ENCODE measurements at regions not wholly inside any gene's neighbourhood (a gene's known extent, or its start where the extent isn't known, plus 50 kb on each side); places are given as distances from the start of the nearest gene placed in this dataset.

DNA sequence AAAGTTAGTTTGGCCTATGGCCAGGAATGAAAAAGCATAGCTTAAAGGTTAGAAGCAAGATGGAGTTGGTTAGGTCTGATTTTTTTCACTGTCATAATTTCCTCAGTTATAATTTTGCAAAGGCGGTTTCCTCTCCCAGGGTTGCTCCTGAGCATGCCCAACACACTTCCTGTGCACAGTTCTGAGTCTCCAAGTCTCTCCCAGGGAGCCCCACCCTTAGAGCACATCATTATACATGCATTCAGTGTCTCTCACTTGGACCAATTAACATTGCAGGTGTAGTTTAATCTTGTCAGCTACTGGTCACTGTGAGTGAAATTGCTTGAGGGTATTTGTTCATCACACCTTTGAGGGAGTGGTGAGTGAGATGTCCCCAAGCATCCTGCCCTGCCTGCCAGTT, 96.0 kb upstream of the ATP10A start:
- DNase-seq (ENCODE audit: low spot score): no peak

DNA sequence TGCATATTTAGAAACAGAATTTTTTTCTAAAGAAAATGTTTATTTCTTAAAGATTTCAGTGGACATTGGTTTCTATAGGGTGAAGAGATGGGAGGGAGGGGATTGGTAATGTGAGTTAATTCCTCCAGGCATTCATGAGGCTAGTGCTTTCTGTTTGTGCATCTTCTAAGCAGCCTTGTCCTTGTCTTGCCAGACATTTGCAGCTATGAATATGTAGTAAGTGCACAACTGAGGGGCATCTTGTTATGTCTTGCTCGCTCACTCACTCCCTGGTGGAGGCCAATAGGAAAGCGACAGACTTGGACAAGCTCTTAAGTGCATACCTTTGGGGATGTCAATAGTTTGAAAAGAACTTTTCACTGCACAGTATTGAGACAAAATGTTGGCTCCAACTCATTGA, 92.5 kb upstream of the ATP10A start:
- no peak for DNase-seq (ENCODE audit: low spot score)

DNA sequence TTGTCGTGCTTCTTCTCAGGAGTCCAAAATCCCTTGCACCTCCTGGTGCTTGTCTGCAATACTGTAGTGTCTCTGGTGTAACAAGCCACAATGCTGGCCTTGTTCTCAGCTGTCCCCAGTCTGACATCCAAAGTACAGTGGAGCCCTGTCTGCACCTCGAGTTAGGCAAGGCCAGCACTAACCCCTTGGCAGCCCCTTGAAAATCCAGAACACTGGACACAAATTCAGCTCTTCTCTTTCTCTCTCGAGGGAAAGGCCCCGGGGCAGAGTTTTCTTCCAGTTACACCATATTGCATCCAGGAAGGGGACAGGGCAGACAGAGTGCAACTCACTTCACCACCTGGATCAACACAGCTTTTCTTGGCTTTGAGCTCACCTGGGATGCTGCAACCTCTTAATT, 91.3 kb upstream of the ATP10A start:
- no peak for DNase-seq (ENCODE audit: low spot score)

DNA sequence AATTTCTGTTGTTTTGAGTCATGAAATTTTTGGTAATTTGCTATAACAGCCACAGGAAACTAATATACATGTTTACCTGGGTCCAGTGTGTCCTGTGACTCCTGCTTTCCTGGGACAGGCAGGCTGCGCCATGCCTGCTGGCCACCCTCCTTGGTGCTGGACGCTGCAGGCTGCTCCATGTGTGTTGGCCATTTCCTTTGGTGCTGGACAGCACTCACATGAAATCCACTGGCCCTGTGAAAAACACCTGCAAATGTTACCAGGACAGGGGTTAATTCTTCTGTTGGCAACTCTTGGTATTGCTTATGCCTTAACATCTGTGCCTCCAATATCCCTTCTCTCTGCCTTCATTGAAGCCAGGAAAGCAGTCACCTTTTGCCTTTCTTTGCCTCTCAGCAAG, 86.9 kb upstream of the ATP10A start:
- DNase-seq (ENCODE audit: low spot score): no peak

DNA sequence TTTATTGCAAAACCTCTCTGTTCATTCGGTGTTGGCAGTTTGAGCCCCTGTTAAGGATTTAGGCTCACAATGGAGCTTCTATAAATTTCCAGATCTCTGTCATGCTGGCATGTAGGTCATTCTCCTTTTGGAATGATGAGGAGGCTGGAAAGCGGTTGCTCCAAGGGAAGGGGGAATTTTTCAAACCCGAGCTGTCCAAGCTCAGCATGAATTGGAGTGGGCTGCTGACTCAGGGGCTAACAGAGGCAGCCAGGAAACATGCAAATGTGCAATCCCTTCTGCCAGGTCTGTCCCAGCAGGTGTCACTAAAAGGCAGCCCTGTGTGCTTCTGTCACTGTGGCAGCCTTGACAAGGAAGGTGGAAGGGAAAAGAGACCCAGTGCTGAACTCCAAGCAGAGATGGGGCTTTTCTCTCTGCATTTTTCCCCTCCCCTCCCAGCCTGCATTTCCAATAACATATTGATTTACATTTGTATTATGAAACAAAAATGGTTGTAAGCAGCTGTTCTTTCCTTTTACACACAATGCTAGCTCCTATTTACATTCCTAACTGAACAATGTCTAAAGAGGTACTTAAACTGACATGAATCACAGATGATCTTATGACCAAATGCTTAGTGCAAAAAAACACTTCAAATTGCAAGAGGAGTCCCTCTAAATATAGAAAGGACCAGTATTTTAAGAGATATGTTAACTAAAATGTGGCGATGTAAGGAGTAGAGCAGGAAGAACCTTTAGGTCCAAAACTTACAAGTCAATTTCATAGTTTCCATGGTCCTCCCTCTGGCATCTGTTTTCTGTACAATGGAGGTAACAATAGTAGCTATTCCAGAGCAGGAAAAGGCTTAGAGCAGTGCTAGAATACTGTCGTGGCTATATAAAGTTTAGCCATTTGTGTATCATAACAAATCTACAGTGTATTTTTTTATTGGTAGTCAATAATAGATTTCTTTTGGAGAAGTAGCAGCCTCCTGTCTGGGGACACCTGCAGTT, 84.5 kb upstream of the ATP10A start:
- peak; percentile 18 for DNase-seq (ENCODE audit: low spot score)

DNA sequence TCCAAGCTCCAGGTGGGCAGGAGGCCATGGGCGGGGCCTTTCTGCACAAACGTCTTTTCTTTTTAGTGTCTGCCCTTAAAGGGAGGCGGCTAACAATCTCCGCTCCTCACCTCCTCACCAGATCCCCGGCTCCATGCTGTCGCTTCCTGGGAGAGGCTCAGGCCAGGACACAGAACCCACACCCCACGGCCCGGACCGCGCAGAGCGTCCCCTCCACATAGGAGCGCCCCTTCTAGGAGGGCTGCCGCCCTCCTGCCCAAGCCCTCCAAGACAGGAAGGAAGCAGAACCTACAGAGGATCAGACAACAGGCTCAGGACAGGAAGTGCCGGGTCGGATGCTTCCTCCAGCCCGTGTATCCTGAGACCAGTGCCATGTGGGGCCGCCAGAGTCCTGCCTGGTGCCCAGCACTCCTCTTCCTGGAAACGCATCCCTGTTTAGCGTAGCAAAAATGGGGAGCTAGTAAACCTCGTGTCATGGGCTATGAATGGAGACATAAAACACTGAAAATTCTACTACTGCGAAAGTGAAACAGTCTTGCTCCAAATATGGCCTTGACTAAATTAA, 83.2 kb upstream of the ATP10A start:
- DNase-seq (ENCODE audit: low spot score): no peak

DNA sequence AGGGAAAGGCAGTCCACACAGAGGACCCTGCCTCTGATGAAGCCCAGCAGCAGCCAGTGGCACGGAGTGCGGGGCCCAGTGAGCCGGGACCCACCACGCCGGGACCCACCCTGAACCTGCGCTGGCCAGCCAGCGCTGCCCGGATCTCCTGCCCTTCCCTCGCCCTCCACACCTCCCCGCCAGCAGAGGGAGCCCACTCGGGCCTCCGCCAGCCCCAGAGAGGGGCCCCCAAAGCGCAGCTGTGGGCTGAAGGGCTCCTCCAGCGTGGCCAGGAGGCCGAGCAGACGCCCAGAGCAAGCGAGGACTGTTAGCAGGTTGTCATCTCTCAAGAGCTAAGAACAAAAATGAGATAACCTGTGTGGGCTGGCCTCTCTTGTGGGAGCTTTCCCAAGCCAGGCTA, 81.3 kb upstream of the ATP10A start:
- DNase-seq (ENCODE audit: low spot score): no peak

DNA sequence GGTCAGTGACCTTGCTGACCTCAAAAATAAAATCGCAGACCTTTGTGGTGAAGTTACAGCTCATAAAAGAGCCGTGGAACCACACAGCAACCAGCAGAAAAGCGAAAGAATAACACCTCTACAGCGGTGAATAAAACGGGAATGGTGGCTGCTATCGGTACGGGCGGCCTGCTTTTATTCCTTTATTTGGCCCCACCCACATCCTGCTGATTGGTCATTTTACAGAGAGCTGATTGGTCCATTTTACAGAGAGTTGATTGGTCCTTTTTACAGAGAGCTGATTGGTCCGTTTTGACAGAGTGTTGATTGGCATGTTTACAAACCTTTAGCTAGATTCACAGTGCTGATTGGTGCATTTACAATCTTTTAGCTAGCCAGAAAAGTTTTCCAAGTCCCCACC, 80.7 kb upstream of the ATP10A start:
- DNase-seq (ENCODE audit: low spot score): no peak

DNA sequence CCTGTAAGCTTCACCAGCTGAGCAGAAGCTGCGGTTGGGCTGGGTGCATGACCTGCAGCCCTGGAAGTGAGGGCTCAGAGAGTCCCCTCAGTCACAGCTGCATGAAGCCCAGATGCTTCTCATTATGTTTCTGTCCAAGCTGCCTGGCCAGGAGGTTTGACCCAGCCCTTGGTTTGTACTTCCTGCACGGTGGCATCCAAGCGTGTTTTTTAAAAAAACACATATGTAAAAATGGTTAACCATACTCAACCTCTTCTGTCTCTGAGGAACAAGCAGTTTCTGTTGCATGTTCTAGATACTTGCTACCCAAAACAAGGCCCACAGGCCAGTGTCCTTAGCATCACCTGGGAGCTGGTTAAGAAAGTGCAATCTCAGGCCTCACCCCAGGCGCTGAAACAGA, 76.0 kb upstream of the ATP10A start:
- DNase-seq (ENCODE audit: low spot score): no peak

DNA sequence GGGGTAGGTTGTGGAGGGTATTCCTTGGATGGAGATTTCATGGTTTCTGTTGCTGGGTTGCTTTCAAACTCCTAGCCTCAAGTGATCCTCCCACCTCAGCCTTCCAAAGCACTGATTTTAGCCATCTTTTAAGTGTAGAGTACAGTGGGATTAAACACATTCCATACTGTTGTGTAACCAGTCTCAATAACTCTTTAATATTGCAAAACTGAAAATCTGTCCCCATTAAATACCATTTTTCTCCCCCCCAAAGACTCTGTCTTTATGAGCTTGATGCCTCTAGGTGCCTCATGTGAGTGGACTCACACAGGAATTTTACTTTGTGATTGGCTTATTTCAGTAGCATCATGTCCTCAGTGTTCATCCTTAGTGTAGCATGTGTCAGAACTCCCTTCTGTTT, 74.7 kb upstream of the ATP10A start:
- no peak for DNase-seq (ENCODE audit: low spot score)

DNA sequence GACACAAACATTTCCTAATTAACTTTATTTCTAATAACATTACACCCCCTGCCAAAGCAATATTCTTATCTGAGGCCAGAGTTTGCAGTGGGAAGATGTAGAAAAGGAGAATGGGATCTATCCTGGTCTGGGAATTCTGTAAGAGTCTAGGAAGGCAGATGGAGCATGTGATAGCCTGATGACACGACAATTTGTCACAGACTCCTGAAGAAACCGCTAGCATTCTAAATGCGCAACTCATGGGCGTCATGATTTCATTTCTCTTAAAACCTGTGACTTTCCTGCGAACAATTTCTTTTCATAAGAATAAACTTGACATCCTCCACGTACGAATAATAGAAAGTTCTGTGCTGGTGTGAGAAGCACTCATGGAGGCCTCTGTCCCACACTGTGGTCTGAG, 72.9 kb upstream of the ATP10A start:
- no peak for DNase-seq (ENCODE audit: low spot score)

DNA sequence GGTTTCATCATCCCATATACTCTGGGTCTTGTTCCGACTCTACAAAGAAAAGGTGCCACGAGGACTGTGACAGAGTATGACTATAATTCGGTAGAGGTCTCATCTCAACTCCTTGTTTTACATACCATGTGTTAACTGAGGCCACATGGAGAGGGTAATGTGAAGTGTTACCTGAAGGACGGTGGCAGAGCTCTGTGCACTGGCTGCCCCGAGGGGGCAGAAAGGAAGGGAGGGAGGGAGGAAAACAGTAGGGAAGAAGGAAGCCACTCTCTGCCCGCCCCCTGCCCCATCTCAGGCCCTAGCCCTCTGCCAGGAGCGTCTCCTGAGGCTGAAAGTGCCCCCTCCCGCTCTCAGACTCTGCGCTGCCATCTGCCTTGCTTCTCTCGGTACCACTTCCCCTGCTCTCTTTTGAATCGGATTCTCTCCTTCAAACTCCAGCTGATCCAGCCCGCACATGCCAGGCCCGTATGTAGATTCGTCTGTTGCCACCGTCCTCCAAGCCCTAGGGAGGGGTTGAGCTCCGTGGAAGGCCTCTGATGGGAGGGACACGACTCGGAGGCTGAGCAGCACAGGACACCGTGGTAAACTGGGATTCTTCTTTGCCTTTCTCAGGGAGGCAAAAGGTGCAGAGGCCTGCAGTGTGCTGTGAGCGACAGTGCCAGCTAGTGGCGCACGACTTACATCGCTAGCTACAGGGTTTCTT, 70.5 kb upstream of the ATP10A start:
- DNase-seq (ENCODE audit: low spot score): peak; percentile 32

DNA sequence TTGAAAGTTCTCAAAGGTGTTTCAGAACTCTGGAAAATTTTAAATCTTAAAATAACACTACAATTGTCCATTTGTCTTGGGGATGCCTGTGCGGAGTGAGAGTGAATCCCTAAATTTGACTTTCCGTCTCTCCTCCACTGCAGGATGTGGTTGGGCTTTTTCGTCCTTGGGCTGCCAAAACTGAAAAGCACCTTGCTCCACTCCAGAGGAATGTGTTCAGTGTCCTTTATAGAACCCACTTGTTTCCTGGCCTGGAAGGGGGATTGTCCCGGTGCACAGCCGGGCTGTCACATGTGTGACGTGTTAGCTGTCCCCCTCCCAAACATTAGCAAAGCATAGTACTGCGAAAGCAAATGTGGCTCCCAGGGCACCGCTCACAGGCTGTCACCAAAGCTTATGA, 69.6 kb upstream of the ATP10A start:
- DNase-seq (ENCODE audit: low spot score): no peak

DNA sequence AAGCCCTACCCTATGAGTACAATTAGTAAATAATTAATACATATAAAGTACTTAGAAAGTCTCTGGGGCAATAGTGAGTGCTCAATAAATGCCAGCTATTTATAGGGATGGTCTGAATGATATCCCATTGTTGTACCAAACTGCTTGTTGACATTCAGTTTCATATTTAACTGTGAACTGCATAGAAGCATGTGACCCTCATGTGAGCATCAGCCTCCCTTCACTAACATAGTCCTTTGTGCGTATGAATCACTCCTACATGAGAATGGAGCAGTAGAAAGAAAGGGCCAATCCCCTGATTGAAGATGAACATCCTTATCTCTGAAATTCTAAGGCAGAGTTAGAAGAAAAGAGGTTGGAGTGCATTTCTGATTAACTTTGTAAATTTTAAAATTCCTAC, 68.7 kb upstream of the ATP10A start:
- DNase-seq (ENCODE audit: low spot score): no peak

DNA sequence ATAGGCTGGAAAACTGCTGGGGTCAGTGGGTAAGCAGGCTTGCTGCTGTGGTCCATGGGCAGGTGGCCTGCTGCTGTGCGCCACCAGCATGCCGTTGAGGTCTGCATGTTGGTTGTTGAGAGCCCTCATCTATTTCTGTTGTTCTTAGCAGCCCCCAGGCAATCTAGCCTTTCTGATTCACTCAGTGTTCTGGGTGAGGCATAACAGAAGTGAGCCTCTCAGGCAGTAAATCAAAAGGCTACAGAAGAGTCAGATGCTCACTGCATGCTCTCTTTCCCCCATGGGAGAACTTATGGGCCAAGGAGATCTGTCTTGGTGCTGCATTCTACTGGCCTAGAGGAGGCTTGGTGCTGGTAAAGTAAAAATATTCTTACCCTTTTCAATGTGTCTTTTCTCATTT, 67.8 kb upstream of the ATP10A start:
- DNase-seq (ENCODE audit: low spot score): no peak

Measured in putamen (tissue), 1 donor.